Esophagus squamous epithelium (tissue), 5 donors: ENCODE measurements at regions not wholly inside any gene's neighbourhood (a gene's known extent, or its start where the extent isn't known, plus 50 kb on each side); places are given as distances from the start of the nearest gene placed in this dataset.

Experiments used
- DNase-seq: peaks from one replicate; lab custom pipeline; 2025; lab: John Stamatoyannopoulos, UW
- H3K27ac ChIP-seq, 4 donors: fragments of 200-600 bp; sonication (generic); one replicate each; pipeline ENCODE4 v1.5.1; 2016 to 2019; ENCODE audit warnings: mild to moderate bottlenecking in 1 of 4
- H3K27me3 ChIP-seq, 4 donors: fragments of 200-600 bp; sonication (generic); 1 replicate in 3 of 4; 2 replicates in 1 of 4; pipeline versions ENCODE4 v1.5.1 to v1.6.0; 2017 to 2021; ENCODE audit warnings: antibody characterized with exemption in 1 of 4
- H3K36me3 ChIP-seq, 3 donors: fragments of 200-600 bp; sonication (generic); one replicate each; pipeline ENCODE4 v1.5.1; 2016 to 2019
- H3K4me1 ChIP-seq, 3 donors: fragments of 200-600 bp; sonication (generic); one replicate each; pipeline ENCODE4 v1.5.1; 2017 to 2019
- H3K4me3 ChIP-seq, 4 donors: fragments of 200-600 bp; sonication (generic); 1 replicate in 3 of 4; 2 replicates in 1 of 4; pipeline ENCODE4 v1.5.1; 2016 to 2019; ENCODE audit warnings: mild to moderate bottlenecking in 2 of 4, moderate library complexity in 1 of 4
- H3K9me3 ChIP-seq, 3 donors: fragments of 200-600 bp; sonication (generic); one replicate each; pipeline ENCODE4 v1.5.1; 2016 to 2019
- CTCF ChIP-seq, 6 experiments: fragments of 450-650 bp in 4 of 6; fragments of 200-600 bp in 2 of 6; sonication (generic) in 2 of 6; IDR thresholded peaks; one replicate each; pipeline ENCODE4 v1.5.1; 2016 to 2019; ENCODE audit warnings: antibody characterized with exemption in 6 of 6, mild to moderate bottlenecking in 4 of 6, moderate library complexity in 4 of 6
- POLR2A ChIP-seq, 4 donors: fragments of 450-650 bp; IDR thresholded peaks; one replicate each; pipeline ENCODE4 v1.6.1; 2017; ENCODE audit warnings: antibody characterized with exemption in 4 of 4, mild to moderate bottlenecking in 4 of 4, moderate library complexity in 3 of 4
- WGBS, 2 donors: methylation state at CpG; one replicate each; pipeline ENCODE4 v1.1.5; 2018; 5-methylcytosine and 5-hydroxymethylcytosine counted together
- intact Hi-C: fragments of 100-400 bp; cut with DNase I; formaldehyde crosslinking; loops from one replicate; pipeline ENCODE4 v1.15.0; 2022
- donor health status: DM: yes; HTN: yes; CAD: no.

GRCh38 chrX:22616867-22617266 lies 344.2 kb downstream of the CBLL2 start:
- TF ChIP-seq POLR2A (IDR thresholded peaks at IDR 0.05) (no peak), CTCF (IDR thresholded peaks at IDR 0.05) (no peak)

GRCh38 chrX:22627576-22627975 lies 354.9 kb downstream of the CBLL2 start:
- Histone ChIP-seq H3K4me3 (no peak overlapping the region), H3K27me3 (no peaks in the 10 kb centered on the region), H3K27ac (no peak overlapping the region), H3K36me3 (no peaks in the 10 kb centered on the region), H3K4me1 (no peaks in the 10 kb centered on the region), H3K9me3 (no peaks in the 10 kb centered on the region)
- no peak for DNase-seq
- intact Hi-C loops = no loop called here
- TF ChIP-seq POLR2A (IDR thresholded peaks at IDR 0.05) = no peak
- TF ChIP-seq CTCF (IDR thresholded peaks at IDR 0.05) = no peak
- WGBS, 2 donors = 55 to 93% methylated on average over 2 to 3 of the region's 3 CpGs

More at GRCh38 chrX:22616867-22617266, 344.2 kb downstream of the CBLL2 start:
- Histone ChIP-seq H3K36me3 (no peaks in the 10 kb centered on the region), H3K9me3 (no peaks in the 10 kb centered on the region), H3K27ac (no peak overlapping the region), H3K27me3 (no peaks in the 10 kb centered on the region), H3K4me3 (no peak overlapping the region), H3K4me1 (no peaks in the 10 kb centered on the region)
- DNase-seq = no peak
- intact Hi-C loops = no loop called here
- WGBS, 2 donors = 49 to 59% methylated on average over 2 of the region's 2 CpGs

- H3K4me3 ChIP-seq = no peak overlapping the region
- H3K4me1 ChIP-seq = no peaks in the 10 kb centered on the region
- no peak overlapping the region for H3K27ac ChIP-seq
- DNase-seq = no peak
- H3K9me3 ChIP-seq = no peaks in the 10 kb centered on the region
- TF ChIP-seq POLR2A (IDR thresholded peaks at IDR 0.05) (no peak), CTCF (IDR thresholded peaks at IDR 0.05) (no peak)
- no peaks in the 10 kb centered on the region for H3K36me3 ChIP-seq
- WGBS, 2 donors = 61 to 69% methylated on average over 2 of the region's 2 CpGs
- intact Hi-C loops = no loop called here
- no peaks in the 10 kb centered on the region for H3K27me3 ChIP-seq
Measured at GRCh38 chrX:22628275-22628674, 355.6 kb downstream of the CBLL2 start.

DNA sequence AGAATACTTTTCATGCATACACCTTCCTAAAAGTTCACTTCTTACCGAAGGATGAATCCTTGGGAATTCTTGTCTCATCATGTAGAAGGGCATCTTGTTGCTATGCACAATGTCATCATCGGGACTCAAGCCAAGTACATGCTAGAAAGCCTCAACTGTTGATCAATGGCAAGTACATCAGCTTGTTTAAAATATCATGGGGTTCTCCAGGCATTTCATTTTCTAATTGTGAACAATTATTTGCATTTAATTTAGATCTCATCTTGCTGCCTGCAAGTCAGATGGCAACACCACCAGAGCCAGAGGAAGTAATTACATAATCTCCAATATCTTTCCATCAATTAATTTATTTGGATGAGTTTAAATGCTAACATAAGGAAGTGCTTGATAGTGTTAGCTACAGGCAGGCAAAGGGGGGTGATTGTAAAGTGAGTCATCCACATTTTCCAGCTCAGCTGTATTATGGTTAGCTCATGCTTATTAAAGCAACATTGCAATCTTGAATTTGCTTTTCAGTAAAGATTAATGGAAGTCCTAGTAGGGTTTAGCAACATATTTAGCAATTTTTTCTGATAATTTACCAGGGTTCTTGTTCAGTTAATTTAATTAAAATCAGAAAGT lies 356.5 kb downstream of the CBLL2 start:
- Histone ChIP-seq H3K36me3 (no peaks in the 10 kb centered on the region), H3K27me3 (no peaks in the 10 kb centered on the region), H3K4me3 (no peak overlapping the region), H3K4me1 (no peaks in the 10 kb centered on the region), H3K27ac (no peak overlapping the region), H3K9me3 (no peaks in the 10 kb centered on the region)
- DNase-seq = no peak
- intact Hi-C loops = no loop called here
- TF ChIP-seq POLR2A (IDR thresholded peaks at IDR 0.05) = no peak
- no peak for TF ChIP-seq CTCF (IDR thresholded peaks at IDR 0.05)
- 17 to 22% methylated on average over 2 of the region's 2 CpGs for WGBS, 2 donors

DNA sequence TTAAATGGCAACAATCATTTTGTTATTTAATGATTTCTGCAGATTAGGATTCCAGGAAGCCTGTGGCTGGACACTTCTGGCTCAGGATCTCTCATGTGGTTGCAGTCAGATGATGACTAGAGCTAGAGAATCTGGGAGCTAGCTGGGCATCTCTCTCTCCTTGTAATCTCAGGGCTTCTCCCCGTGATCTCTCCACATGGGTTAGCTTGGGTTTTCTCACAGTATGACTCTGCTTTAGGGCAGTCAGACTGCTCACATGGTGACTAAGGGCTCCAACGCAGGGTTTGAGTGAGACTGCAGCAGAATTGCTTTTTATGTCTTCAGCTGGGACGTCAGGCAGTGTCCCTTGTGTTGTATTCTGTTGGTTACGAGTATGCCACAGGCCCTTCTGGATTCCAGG lies 361.4 kb downstream of the CBLL2 start:
- intact Hi-C loops = no loop called here
- TF ChIP-seq CTCF (IDR thresholded peaks at IDR 0.05) (no peak), POLR2A (IDR thresholded peaks at IDR 0.05) (no peak)
- WGBS, 2 donors = 54 to 60% methylated on average over 1 to 4 of the region's 4 CpGs

More for the DNA sequence above, 361.4 kb downstream of the CBLL2 start:
- Histone ChIP-seq H3K9me3 (no peaks in the 10 kb centered on the region), H3K27ac (no peak overlapping the region), H3K27me3 (no peaks in the 10 kb centered on the region), H3K4me1 (no peaks in the 10 kb centered on the region), H3K36me3 (no peaks in the 10 kb centered on the region), H3K4me3 (no peak overlapping the region)
- DNase-seq = no peak
